Parathyroid adenoma (tissue), 2 donors: ENCODE measurements at regions not wholly inside any gene's neighbourhood (a gene's known extent, or its start where the extent isn't known, plus 50 kb on each side); places are given as distances from the start of the nearest gene placed in this dataset.

Source experiments
- H2AFZ ChIP-seq: fragments of 300-600 bp; sonication (generic); one replicate; pipeline ENCODE4 v1.7.0; 2017; ENCODE audit warnings: antibody characterized with exemption, mild to moderate bottlenecking
- H3K27ac ChIP-seq: fragments of 300-600 bp; sonication (generic); one replicate; pipeline ENCODE4 v1.7.0; 2017
- H3K27me3 ChIP-seq: fragments of 300-600 bp; sonication (generic); one replicate; pipeline ENCODE4 v1.7.0; 2017; ENCODE audit warnings: low read length; ENCODE audit not compliant: control insufficient read depth, insufficient read depth
- H3K36me3 ChIP-seq: fragments of 300-600 bp; sonication (generic); one replicate; pipeline ENCODE4 v1.7.0; 2017; ENCODE audit warnings: low read length; ENCODE audit not compliant: control insufficient read depth, insufficient read depth
- H3K4me1 ChIP-seq: fragments of 300-600 bp; sonication (generic); one replicate; pipeline ENCODE4 v1.7.0; 2017; ENCODE audit warnings: control low read depth
- H3K4me2 ChIP-seq: fragments of 300-600 bp; sonication (generic); one replicate; pipeline ENCODE4 v1.7.0; 2017; ENCODE audit warnings: low read length
- H3K4me3 ChIP-seq: fragments of 300-600 bp; sonication (generic); one replicate; pipeline ENCODE4 v1.7.0; 2017; ENCODE audit warnings: low read depth, low read length
- H3K79me2 ChIP-seq: fragments of 300-600 bp; sonication (generic); one replicate; pipeline ENCODE4 v1.7.0; 2017; ENCODE audit warnings: control low read depth
- H3K9ac ChIP-seq: fragments of 300-600 bp; sonication (generic); one replicate; pipeline ENCODE4 v1.7.0; 2017; ENCODE audit warnings: mild to moderate bottlenecking
- H3K9me3 ChIP-seq: fragments of 300-600 bp; sonication (generic); one replicate; pipeline ENCODE4 v1.7.0; 2017; ENCODE audit warnings: low read length; ENCODE audit not compliant: control insufficient read depth
- CTCF ChIP-seq: fragments of 300-600 bp; sonication (generic); IDR thresholded peaks from one replicate; pipeline ENCODE4 v1.7.0; 2017; ENCODE audit warnings: antibody characterized with exemption, mild to moderate bottlenecking
- donor health status: primary hyperparathyroidism.

- H3K36me3 ChIP-seq, result no peaks in the 10 kb centered on the region
- H3K4me3 ChIP-seq, result no peak overlapping the region
- H3K9me3 ChIP-seq, result no peaks in the 10 kb centered on the region
- no peak overlapping the region for H3K27ac ChIP-seq
- no peak overlapping the region for H3K4me2 ChIP-seq
- no peaks in the 10 kb centered on the region for H3K4me1 ChIP-seq
- H3K27me3 ChIP-seq, result no peaks in the 10 kb centered on the region
- no peak overlapping the region for H2AFZ ChIP-seq
- H3K9ac ChIP-seq, result no peak overlapping the region
- TF ChIP-seq CTCF, result no peak
- no peaks in the 10 kb centered on the region for H3K79me2 ChIP-seq
Measured at GRCh38 chr10:70992436-70992835, 104.1 kb upstream of the PCBD1 start.

DNA sequence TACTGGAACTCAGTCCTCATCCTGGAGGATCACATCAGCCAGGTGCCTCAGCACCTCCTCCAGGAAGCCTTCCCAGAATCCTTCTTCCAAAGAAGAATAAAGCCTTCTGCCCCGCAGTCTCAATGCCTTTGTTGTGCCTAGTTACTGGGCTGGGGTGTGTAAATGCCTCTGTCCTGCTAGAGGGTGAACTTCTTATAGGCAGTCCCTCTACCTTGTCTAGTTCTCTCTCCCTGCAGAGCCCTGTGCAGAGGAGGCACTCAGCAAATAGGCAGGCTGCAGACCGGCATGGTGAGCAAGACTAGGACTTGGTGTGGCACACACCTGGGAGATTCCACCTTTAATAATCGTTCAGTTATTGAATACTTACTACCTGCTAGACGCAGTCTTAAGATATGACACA lies 104.7 kb upstream of the PCBD1 start:
- H2AFZ ChIP-seq, result no peak overlapping the region
- H3K27me3 ChIP-seq, result no peaks in the 10 kb centered on the region
- H3K4me3 ChIP-seq, result no peak overlapping the region
- no peaks in the 10 kb centered on the region for H3K9me3 ChIP-seq
- no peak overlapping the region for H3K27ac ChIP-seq
- no peaks in the 10 kb centered on the region for H3K36me3 ChIP-seq
- no peak for TF ChIP-seq CTCF
- H3K4me1 ChIP-seq, result no peaks in the 10 kb centered on the region
- no peak overlapping the region for H3K9ac ChIP-seq
- H3K79me2 ChIP-seq, result no peaks in the 10 kb centered on the region
- H3K4me2 ChIP-seq, result no peak overlapping the region

DNA sequence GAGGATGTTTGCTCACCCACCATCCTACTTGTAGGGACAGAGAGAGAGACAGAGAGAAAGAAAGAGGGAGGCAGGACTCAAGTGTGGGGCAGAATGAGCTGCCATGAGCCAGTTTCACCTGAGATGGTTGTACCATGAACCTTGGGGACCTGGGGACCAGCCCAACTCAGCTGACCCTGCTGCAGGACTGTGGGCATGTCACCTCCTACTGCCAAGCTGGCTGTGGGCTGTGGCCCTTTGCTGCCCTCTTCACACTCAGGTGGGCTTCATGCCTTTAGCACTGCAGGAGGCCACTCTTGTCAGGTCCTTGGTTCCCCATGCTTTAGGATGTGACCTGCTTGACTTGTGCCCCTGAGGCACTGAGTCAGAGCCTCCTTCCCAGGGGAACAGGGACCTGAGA lies 108.2 kb upstream of the PCBD1 start:
- no peak for TF ChIP-seq CTCF
- H3K36me3 ChIP-seq, result no peaks in the 10 kb centered on the region
- H2AFZ ChIP-seq, result no peak overlapping the region
- H3K27me3 ChIP-seq, result no peaks in the 10 kb centered on the region
- H3K4me3 ChIP-seq, result no peak overlapping the region
- no peak overlapping the region for H3K27ac ChIP-seq
- H3K79me2 ChIP-seq, result no peaks in the 10 kb centered on the region
- no peaks in the 10 kb centered on the region for H3K4me1 ChIP-seq
- H3K9ac ChIP-seq, result no peak overlapping the region
- H3K9me3 ChIP-seq, result no peaks in the 10 kb centered on the region
- no peak overlapping the region for H3K4me2 ChIP-seq

DNA sequence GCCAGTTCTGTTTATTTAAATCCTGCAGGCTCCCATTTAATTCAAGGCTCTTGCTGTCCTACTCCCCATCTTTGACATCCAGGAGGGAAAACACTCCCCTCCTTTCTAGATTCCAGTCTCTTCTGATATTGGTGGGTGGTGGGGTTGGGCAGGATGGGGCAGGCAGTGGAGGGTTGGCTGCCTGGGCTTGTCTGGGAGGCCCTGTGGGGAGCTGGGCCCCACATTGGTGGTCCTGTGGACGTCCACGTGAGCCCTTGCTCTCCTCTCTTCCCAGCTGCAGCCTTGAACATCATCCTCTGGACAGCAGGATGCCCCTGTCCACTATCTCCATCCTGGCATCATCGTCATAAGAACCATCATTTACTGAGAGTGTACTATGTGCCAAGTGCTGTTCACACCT lies 108.9 kb upstream of the PCBD1 start:
- Histone ChIP-seq H3K4me1 (no peaks in the 10 kb centered on the region), H3K4me3 (no peak overlapping the region), H3K36me3 (no peaks in the 10 kb centered on the region), H3K27me3 (no peaks in the 10 kb centered on the region), H3K9me3 (no peaks in the 10 kb centered on the region), H3K27ac (no peak overlapping the region), H2AFZ (no peak overlapping the region), H3K9ac (no peak overlapping the region), H3K79me2 (no peaks in the 10 kb centered on the region), H3K4me2 (no peak overlapping the region)
- TF ChIP-seq CTCF, result no peak

DNA sequence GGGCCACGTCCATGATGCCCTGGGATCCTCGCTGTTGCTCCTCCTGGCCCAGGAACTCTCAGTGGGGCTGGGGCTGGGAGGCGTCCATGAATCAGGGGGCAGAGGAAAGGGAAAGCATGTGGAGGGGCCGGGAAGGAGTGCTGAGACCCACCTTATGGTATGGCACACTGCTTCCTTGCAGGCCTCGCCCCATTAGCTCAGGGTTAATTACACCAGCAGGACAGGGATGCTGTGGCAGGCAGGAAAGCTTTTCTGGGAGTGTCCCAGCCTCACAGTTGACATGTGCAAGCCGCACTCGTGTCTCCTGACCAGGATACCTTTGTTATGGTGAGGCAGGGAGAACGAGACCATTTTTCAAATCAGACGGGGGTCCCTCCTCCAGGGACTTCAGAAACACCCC lies 109.7 kb upstream of the PCBD1 start:
- Histone ChIP-seq H3K36me3 (no peaks in the 10 kb centered on the region), H3K9me3 (no peaks in the 10 kb centered on the region), H3K27ac (no peak overlapping the region), H3K4me2 (no peak overlapping the region), H3K79me2 (no peaks in the 10 kb centered on the region), H3K4me3 (no peak overlapping the region), H2AFZ (no peak overlapping the region), H3K27me3 (no peaks in the 10 kb centered on the region), H3K9ac (no peak overlapping the region), H3K4me1 (no peaks in the 10 kb centered on the region)
- no peak for TF ChIP-seq CTCF
